Heart left ventricle (tissue), 16 donors: ENCODE measurements at regions not wholly inside any gene's neighbourhood (a gene's known extent, or its start where the extent isn't known, plus 50 kb on each side); places are given as distances from the start of the nearest gene placed in this dataset.

ENCODE experiments used
- ATAC-seq, 4 donors: fragments of 200-7000 bp; cut with Tn5 transposase; one replicate each; pipeline ENCODE4 v1.9.1; 2020 to 2022; ENCODE audit warnings: moderate library complexity in 4 of 4, mild to moderate bottlenecking in 3 of 4, moderate number of reproducible peaks in 1 of 4
- DNase-seq, 5 donors: peaks; one replicate each; pipeline ENCODE4 v3.0.0-alpha.2; 2020
- H3K27ac ChIP-seq, 12 donors: fragments of 200-600 bp; sonication (generic) in 4 of 12; one replicate each; pipeline versions ENCODE4 v1.5.0 to v1.8.0; 2016 to 2022; ENCODE audit warnings: mild to moderate bottlenecking in 2 of 12
- H3K27me3 ChIP-seq, 9 donors: fragments of 200-600 bp; sonication (generic) in 2 of 9; one replicate each; pipeline versions ENCODE4 v1.5.1 to v1.8.0; 2016 to 2022; ENCODE audit warnings: mild to moderate bottlenecking in 3 of 9
- H3K36me3 ChIP-seq, 9 donors: fragments of 200-600 bp; sonication (generic) in 2 of 9; one replicate each; pipeline versions ENCODE4 v1.5.0 to v1.8.0; 2018 to 2022; ENCODE audit warnings: mild to moderate bottlenecking in 2 of 9
- H3K4me1 ChIP-seq, 12 donors: fragments of 200-600 bp; sonication (generic) in 4 of 12; one replicate each; pipeline versions ENCODE4 v1.5.0 to v1.8.0; 2016 to 2022; ENCODE audit warnings: mild to moderate bottlenecking in 3 of 12
- H3K4me3 ChIP-seq, 12 donors: fragments of 200-600 bp; sonication (generic) in 4 of 12; one replicate each; pipeline versions ENCODE4 v1.5.0 to v1.8.0; 2017 to 2022; ENCODE audit warnings: mild to moderate bottlenecking in 9 of 12, moderate library complexity in 4 of 12
- H3K9me3 ChIP-seq, 12 donors: fragments of 200-600 bp; sonication (generic) in 4 of 12; one replicate each; pipeline versions ENCODE4 v1.5.0 to v1.8.0; 2016 to 2022; ENCODE audit warnings: mild to moderate bottlenecking in 1 of 12
- CTCF ChIP-seq, 12 donors: fragments of 200-600 bp; sonication (generic) in 4 of 12; IDR thresholded peaks; one replicate each; pipeline versions ENCODE4 v1.5.0 to v1.8.0; 2018 to 2022; ENCODE audit warnings: antibody characterized with exemption in 12 of 12, mild to moderate bottlenecking in 5 of 12
- POLR2A ChIP-seq, 2 donors: fragments of 450-650 bp; IDR thresholded peaks; one replicate each; pipeline ENCODE4 v1.6.1; 2017; ENCODE audit warnings: antibody characterized with exemption in 2 of 2, mild to moderate bottlenecking in 2 of 2, moderate library complexity in 2 of 2
- WGBS, 4 donors: extraction: QIAGEN DNeasy Blood & Tissue Kit in 2 of 4; methylation state at CpG; one replicate each; pipeline versions ENCODE4 v1.1.5 to v1.1.7; 2013 to 2018; 5-methylcytosine and 5-hydroxymethylcytosine counted together
- intact Hi-C, 10 donors: fragments of 100-400 bp; cut with DNase I; formaldehyde crosslinking; loops; one replicate each; pipeline versions ENCODE4 v1.11.1 to v1.14.2; 2022
- donor health status: ischemic (EF 13 %, LVEDD 7.1; RV severe dilation, severe dysfunction).
- donor health status: healthy with polysubstance abuse.
- donor health status: DM: no; HTN: yes; CAD: no.
- donor health status: DM: no; HTN: no; CAD: no.
- donor health status: ischemic (EF 25% LVEDD 6.9; RV normal size, moderate dysfunction).
- donor health status: ischemic (EF 25% LVEDD 5.7; RV mildly dilated, moderate dysfunction).
- donor health status: healthy.
- donor health status: DM: yes; HTN: yes; CAD: no.
- donor health status: ischemic (EF 35%, LVEDD 5.7; RV mildly dilated, moderate dysfunction).
- donor health status: nonischemic (EF 11% LVEDD 7.7; RV severe dilation, severe dysfunction).
- donor health status: DM: yes; HTN: yes; CAD: no.
- donor health status: PGD.
- donor health status: ischemic (EF 29% LVEDD 5.4; RV normal size, mild dysfunction).
- donor health status: nonischemic (EF 23%, LVEDD 6.1; RV moderate dilation, normal function).

DNA sequence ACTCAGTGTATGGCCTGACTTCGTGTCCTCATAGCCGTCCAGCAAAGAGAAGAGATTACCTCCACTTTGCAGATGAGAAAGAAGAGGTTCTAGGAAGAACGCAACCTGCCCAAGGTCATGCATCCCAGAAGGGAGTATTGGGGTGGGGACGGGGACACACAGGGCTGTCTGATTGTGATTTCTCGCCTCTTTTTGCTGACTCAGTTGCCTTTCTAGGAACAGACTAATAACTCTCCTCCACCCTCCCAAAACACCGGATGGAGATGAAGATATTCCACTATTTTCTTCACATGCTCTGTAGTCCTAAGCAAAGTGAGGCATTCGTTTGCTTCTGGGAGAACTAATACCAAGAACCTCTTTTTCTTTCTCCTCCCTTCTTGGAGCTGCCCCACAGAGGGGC is 529.3 kb downstream of the MIAT start:
- peaks cover 0 to 5% (median 0%) of the 10 kb centered on the region in 12 donors for H3K9me3 ChIP-seq
- ATAC-seq (no peak), DNase-seq (no peak)
- WGBS, 4 donors, result 74 to 81% (median 77%) methylated on average over 7 of the region's 7 CpGs
- no peaks in the 10 kb centered on the region for H3K36me3 ChIP-seq
- intact Hi-C loops, result no loop called here
- no peak for TF ChIP-seq POLR2A (IDR thresholded peaks at IDR 0.05)
- no peak for TF ChIP-seq CTCF (IDR thresholded peaks at IDR 0.05)
- no peak overlapping the region for H3K27ac ChIP-seq
- H3K4me1 ChIP-seq, result no peaks in the 10 kb centered on the region
- peaks cover 0 to 20% (median 0%) of the 10 kb centered on the region in 9 donors for H3K27me3 ChIP-seq
- no peak overlapping the region for H3K4me3 ChIP-seq

- no peak overlapping the region for H3K27ac ChIP-seq
- intact Hi-C loops, result no loop called here
- H3K36me3 ChIP-seq, result no peaks in the 10 kb centered on the region
- peaks cover 0 to 5% (median 0%) of the 10 kb centered on the region in 12 donors for H3K9me3 ChIP-seq
- no peak for DNase-seq
- 75 to 81% (median 77%) methylated on average over 17 of the region's 17 CpGs for WGBS, 4 donors
- H3K27me3 ChIP-seq, result peaks cover 0 to 30% (median 0%) of the 10 kb centered on the region in 9 donors
- TF ChIP-seq POLR2A (IDR thresholded peaks at IDR 0.05), result no peak
- no peak for TF ChIP-seq CTCF (IDR thresholded peaks at IDR 0.05)
- H3K4me3 ChIP-seq, result no peak overlapping the region
- ATAC-seq, result peak in 2 of 4 donors; percentile 8 to 23
- H3K4me1 ChIP-seq, result peaks cover 0 to 5% (median 0%) of the 10 kb centered on the region in 12 donors
Measured at GRCh38 chr22:27192135-27192829, 534.9 kb downstream of the MIAT start.

- no peak for ATAC-seq
- Histone ChIP-seq H3K9me3 (peaks cover 0 to 5% (median under 1%) of the 10 kb centered on the region in 12 donors), H3K27me3 (peaks cover 0 to 30% (median 0%) of the 10 kb centered on the region in 9 donors), H3K4me1 (peaks cover 0 to 5% (median 0%) of the 10 kb centered on the region in 12 donors), H3K36me3 (no peaks in the 10 kb centered on the region), H3K4me3 (no peak overlapping the region), H3K27ac (no peak overlapping the region)
- intact Hi-C loops, result no loop called here
- 83 to 95% (median 92%) methylated on average over 6 of the region's 6 CpGs for WGBS, 4 donors
- DNase-seq, result no peak
- TF ChIP-seq CTCF (IDR thresholded peaks at IDR 0.05), result no peak
- no peak for TF ChIP-seq POLR2A (IDR thresholded peaks at IDR 0.05)
Measured at GRCh38 chr22:27193215-27193614, 535.8 kb downstream of the MIAT start.

- no peak overlapping the region for H3K4me3 ChIP-seq
- WGBS, 4 donors, result 83 to 92% (median 89%) methylated on average over 2 of the region's 2 CpGs
- ATAC-seq (no peak), DNase-seq (no peak)
- H3K36me3 ChIP-seq, result no peaks in the 10 kb centered on the region
- TF ChIP-seq CTCF (IDR thresholded peaks at IDR 0.05), result no peak
- TF ChIP-seq POLR2A (IDR thresholded peaks at IDR 0.05), result no peak
- H3K9me3 ChIP-seq, result peaks cover 0 to 5% (median 1%) of the 10 kb centered on the region in 12 donors
- H3K27ac ChIP-seq, result no peak overlapping the region
- H3K4me1 ChIP-seq, result peaks cover 0 to 5% (median 0%) of the 10 kb centered on the region in 12 donors
- peaks cover 0 to 29% (median 0%) of the 10 kb centered on the region in 9 donors for H3K27me3 ChIP-seq
- intact Hi-C loops, result no loop called here
Measured at GRCh38 chr22:27193636-27194035, 536.2 kb downstream of the MIAT start.
